Right lobe of liver (tissue), 4 donors: ENCODE measurements at regions not wholly inside any gene's neighbourhood (a gene's known extent, or its start where the extent isn't known, plus 50 kb on each side); places are given as distances from the start of the nearest gene placed in this dataset.

ENCODE experiments used
- CTCF ChIP-seq, 4 donors: fragments of 200-600 bp in 3 of 4; fragments of 450-650 bp in 1 of 4; IDR thresholded peaks; one replicate each; pipeline versions ENCODE4 v1.5.1 to v1.8.0; 2016 to 2022; ENCODE audit warnings: antibody characterized with exemption in 4 of 4, mild to moderate bottlenecking in 2 of 4
- POLR2A ChIP-seq: fragments of 450-650 bp; IDR thresholded peaks from one replicate; pipeline ENCODE4 v1.6.1; 2017; ENCODE audit warnings: antibody characterized with exemption, mild to moderate bottlenecking
- donor health status: DM: no; HTN: no; CAD: no.
- donor health status: DM: no; HTN: no; CAD: no.
- donor health status: DM: no; HTN: yes; CAD: no.

GRCh38 chr4:81607950-81608349, 136.2 kb upstream of the RASGEF1B start:
- TF ChIP-seq CTCF (IDR thresholded peaks at IDR 0.05) (no peak), POLR2A (no peak)
